Fibroblast of skin of left biceps (primary cell): ENCODE measurements at regions not wholly inside any gene's neighbourhood (a gene's known extent, or its start where the extent isn't known, plus 50 kb on each side); places are given as distances from the start of the nearest gene placed in this dataset.
"Not testable (repeated sequence)": the region's sequence is repeated elsewhere in the genome, so short reads cannot be mapped to it uniquely, and the experiment has no call there.

ENCODE experiments used
- DNase-seq, 2 experiments: peaks; one replicate each; pipeline ENCODE4 v3.0.0-alpha.2; 2013; ENCODE audit warnings: low read depth in 2 of 2

DNA sequence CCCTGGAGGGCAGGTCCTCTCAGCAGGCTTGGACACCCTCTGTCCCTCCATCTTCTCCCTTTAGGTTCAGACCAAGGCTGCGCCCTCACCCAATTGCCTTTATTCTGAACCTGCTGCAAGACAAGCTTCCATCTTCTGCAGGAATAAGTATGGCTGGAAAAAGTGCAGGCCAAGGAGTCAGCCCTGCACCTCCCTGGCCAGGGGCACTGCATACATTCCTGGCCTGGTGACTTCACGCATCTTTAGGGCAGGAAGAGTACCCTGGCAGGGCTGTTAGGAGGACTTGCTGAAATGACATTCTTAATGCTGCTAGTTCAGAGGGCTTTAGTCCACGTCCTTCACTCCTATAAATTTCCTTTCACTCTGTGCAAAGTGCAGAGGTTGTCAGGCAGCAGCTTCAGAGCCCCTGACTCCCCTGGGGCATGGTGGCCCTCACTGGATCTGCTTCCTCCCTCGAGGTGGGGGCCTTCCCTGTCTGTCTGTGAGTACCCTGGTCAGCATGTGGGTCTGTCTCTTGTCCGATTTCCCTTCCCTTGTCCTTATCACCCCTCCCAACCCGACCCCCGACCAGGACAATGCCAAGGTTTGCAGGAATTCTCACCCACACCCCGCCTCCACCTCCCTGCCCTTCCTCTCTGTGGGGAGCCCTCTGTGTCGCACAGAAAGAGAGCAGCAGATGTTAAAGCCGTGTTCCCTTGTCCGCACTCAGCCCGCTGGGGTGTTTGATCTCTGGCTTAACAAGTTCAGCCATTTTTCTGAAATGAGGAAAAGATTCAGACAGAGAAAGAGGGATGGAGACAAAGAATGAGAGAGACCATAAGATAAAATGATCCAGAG lies 124.5 kb upstream of the SYT13 start:
- DNase-seq: no peak

DNA sequence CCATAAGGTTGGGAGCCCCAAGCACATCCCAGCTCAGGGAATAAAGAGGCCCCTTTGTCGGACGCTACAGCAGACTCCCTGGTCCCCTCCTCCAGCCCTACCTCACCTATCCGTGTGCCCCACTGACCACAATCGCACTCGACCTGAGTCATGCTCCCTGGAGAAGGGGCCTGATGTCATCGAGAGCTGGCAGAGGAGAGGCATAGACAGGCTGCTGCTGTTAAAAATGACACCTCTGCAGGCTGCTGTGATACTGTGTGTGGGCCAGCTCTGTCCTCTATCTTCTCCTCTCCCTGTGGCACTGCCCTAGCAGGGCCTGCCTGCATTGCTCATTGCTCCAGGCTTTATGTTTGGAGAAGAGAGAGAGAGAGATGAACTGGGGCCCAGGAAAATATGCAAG lies 123.4 kb upstream of the SYT13 start:
- DNase-seq: no peak

DNA sequence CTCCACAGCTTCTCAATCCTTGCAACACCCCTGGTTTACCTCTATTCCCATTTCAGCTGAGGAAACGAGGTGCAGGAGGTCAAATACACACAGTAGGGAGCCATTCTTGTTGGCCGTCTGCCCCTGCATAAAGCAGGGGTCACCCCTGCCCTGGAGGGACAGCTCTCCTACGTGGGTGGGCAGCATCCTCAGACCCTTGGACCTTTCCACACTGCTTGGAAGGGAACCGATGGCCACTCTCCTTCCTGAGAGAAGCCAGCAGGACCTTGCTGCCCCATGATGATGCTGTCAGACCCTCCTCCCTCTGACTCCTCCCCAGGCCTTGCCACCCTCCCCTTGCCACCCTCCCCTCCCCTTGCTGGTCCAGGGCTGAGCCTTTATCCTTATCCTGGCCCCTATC lies 121.1 kb upstream of the SYT13 start:
- no peak for DNase-seq

DNA sequence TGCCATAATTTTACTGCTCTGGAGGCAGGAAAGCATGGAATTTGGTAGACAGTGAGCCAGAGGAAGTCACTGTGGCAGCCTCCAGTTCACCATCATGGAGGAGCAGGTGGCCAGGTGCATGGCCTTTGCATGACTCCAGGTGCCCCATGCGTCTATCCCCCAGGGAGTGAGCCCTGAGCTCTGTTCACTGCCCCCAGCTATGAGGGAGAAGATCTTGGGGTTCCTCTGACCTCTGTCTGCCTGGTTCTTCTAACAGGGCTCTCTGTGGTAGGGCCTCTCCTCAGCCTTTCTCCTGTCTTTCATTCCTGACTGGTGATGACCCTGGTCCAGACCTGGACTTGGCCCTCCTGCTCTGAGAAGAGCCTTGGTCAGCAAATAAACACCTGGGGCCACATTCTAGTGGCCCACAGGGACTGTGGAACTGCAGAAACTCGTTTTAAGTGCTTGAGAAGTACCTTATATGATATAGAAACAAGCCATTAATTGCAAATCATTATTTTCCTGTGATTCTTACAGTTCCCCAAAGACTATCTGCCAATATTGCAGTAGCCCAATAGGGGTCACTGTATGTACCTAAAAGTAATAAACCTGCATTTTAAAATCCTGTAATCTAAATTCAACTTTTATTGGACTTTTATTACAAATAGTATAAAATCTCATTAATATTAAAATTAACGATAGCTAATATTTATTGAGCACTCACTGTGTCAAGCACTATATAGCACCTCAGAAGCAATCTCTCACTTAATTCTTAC lies 120.0 kb upstream of the SYT13 start:
- no peak for DNase-seq

GRCh38 chr11:45403521-45403920 lies 117.4 kb upstream of the SYT13 start:
- not testable (repeated sequence) for DNase-seq

DNA sequence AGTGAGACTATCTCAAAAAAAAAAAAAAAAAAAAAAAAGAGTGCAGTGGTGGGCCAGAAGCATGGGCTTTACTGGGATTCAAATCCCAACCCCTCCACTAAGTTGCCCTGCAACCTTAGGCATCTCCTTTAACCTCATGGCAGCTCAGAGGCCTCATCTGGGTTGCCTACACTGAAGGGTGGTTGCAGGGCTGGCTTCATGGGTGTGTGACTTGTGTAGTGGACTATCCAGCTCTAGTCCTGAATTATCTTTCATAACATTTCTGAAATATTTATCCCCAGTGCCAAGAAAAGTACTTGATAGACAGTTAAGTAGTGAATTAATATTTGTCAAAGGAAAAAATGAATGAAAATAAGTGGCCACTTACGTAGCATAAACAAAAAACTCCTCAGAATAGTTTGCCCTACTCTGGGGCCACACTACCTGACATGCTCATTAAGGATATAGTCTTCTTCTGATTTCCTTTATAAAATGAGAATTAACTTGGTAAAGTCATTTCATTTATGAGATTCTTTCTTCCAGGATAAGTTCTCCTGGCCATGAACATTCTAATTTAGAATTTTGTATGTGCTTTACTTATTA lies 116.0 kb upstream of the SYT13 start:
- no peak for DNase-seq

DNA sequence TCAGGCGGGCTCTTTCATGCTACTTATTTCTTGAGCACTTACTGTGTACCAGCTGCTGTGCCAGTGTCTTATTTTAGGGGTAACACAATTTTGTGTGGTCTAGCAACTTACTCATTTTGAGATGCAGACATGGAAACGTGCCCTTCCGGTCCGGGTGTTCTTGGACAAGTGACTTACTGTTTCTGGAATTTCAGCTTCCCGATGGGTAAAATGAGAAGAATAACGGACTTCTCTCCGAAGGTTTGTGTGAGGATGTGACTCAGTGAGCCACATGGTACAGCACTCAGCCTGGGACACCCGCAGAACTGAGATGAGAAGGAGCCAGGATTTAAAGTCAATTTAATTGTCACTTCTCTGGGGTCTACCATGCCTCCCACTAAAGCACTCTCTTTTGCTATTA lies 114.5 kb upstream of the SYT13 start:
- DNase-seq: peak; percentile 23 to 41

GRCh38 chr11:45399166-45399565 lies 113.0 kb upstream of the SYT13 start:
- DNase-seq: no peak

- no peak for DNase-seq
Measured at GRCh38 chr11:45398325-45398724, 112.2 kb upstream of the SYT13 start.

DNA sequence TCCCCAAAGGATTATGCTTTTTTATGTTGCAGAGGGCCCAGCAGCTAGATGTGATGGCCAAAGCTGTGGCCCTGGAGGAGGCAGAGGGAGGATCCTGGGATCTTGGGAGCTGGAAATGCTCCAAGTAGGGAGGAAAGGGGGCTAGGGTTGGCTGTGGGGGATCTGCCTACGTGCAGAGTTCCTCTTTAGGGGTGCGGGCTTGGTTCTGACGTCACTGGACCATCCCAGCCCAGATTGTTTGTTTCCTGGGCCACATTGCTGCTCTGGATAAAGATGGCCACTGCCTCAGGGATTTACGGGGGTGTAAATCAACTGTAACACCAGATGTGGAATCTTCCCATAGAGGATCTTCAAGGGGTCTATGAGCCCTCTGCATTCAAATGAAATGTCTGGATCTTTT lies 110.3 kb upstream of the SYT13 start:
- DNase-seq: no peak

DNA sequence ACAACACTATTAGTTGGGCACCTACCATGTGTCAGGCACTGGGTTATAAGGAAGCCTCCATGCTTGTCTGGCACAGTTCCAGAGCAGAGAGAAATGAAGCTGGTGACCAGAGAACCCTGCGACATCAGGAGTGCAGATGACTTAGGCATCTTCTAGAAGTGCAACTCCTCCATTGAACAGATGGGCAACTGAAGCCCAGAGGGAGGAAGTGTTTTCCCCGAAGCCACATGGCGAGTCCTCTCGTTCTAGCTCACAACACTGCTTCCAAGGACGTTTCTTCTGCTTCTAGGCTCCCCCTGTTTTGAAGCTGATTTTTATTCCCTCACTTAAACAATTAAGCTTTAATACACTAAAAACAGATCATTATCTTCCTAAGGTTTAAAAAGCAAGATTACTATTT lies 109.8 kb upstream of the SYT13 start:
- DNase-seq: no peak

- DNase-seq: no peak
Measured at GRCh38 chr11:45395421-45395820, 109.3 kb upstream of the SYT13 start.

DNA sequence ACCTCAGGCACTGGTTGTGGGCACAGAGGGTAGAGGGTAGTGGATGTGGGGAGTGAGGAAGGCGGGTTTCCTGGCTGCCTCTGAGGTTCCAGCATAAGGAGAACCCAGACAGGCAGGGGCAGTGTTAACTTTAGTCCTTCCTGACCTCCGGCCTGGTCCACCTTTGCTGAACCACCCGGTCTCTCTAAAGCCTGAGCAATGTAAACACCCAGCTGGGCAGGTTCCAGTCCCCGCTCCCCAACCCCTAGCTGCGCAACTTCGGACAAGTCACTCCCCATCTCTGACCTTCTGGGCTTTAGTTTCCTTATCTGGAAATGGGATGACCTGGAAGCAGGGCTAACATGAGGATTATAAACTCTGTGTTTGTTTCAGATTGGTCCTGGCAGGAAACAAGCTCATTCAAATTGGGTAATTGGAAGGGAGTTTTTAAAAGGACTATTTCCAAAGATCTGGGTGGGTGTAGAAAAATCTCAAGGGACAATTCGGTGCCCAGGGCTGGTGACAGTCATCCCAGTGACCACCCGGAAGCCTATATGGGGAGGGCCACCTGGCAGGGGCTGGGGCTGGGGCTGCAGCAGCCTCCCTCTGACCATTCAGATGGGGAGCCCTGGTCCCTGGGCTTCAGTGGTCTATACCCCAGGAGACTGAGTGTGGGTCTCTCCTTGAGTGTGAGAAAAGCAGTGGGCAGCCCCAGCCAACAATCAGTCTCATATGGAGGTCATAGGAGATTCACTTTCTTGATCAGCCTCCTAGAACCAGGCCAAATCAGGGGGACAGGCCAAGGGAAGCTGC lies 108.3 kb upstream of the SYT13 start:
- no peak for DNase-seq

DNA sequence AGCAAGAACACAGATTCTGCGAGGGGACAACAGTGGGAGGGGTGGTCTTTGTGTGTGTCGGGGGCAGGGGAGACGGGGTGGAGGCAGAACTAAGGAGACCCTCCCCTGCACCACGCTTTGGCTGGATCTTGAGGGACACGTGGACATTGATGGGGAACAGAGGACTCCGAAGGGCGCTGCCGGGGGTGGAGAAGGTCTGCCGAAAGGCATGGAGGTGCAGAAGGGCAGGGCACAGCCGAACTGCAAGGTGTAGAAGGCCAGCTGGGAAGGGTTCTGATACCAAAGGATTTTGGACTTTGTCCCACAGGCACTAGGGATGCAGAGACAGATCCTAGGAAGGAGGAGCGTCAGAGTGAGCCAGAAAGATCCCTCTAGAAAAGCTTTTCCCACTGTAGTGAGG lies 107.7 kb upstream of the SYT13 start:
- no peak for DNase-seq

- no peak for DNase-seq
Measured at GRCh38 chr11:45393334-45393733, 107.2 kb upstream of the SYT13 start.

GRCh38 chr11:45392591-45393091 lies 106.5 kb upstream of the SYT13 start:
- no peak for DNase-seq

DNA sequence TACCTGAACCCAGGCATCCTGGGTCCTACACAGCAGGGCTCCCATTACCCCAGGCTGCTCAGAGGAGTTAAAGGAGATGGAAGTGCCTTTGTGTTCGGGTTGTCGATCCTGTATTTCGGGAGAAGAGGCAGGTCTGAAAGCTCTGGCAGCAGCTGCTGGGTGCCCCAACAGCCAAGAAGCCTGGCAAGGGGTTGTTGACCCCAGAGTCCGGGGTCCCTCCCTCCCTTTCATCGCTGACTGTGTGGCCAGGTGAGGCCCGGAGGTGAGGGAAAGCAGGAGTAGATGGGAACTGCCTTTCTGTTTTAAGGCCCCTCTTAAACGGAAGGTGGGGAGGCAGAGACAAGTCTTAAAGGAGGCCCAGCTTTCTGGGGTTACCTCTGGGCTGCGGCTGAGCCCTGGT lies 106.0 kb upstream of the SYT13 start:
- no peak for DNase-seq

DNA sequence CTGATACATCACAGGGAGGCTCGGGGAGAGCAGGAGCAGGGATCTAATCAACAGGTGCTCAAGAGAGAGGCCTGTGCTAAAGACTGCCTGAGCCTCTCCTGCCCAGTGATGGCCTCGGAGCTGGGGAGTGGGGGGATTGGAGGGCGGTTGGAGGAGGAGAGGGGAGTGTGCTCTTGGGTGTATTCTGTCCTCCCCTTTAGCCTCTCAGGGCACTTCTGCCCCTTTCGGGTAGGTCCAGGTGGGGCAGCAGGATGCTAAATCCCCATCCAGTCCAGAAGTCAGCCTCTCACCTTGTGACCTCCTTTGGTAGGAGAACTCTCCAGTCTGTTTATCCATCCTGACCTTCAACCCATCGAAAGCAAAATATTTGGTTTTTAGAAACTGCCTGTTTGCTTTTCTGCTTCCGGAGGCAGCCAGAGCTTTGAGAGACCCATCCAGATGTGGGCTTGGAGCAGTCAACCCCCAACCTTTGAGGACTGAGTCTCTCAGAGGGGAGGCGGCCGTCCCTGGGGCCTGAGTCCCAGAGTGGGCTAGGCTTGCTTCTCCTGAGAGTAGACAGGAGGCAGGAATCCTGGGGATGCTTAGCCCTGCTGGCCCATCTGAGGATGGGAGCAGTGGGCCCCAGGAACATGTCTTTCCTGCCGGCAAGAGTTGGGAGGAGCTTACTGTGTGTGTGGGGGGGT lies 105.2 kb upstream of the SYT13 start:
- DNase-seq: no peak

GRCh38 chr11:45390407-45390806 lies 104.3 kb upstream of the SYT13 start:
- no peak for DNase-seq

- no peak for DNase-seq
Measured at GRCh38 chr11:45388472-45388871, 102.3 kb upstream of the SYT13 start.

DNA sequence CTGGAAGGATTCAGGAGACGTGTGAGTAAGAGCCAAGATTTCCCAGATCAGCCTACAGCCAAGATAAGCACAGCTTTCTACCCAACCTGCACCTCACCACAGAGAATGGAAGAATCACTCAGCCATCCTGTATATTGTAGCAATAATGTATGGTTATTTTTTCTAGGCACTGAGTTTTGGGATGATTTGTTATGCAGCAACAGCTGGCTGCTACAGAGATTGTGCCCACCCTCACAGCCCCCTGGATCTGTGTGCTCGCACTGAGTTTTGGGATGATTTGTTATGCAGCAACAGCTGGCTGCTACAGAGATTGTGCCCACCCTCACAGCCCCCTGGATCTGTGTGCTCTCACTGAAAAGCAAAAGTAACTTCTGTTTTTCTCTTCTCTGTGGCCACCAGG lies 101.7 kb upstream of the SYT13 start:
- not testable (repeated sequence) for DNase-seq
